Ovary (tissue), 3 donors: ENCODE measurements at regions not wholly inside any gene's neighbourhood (a gene's known extent, or its start where the extent isn't known, plus 50 kb on each side); places are given as distances from the start of the nearest gene placed in this dataset.

Experiments used
- CTCF ChIP-seq, 3 donors: fragments of 450-650 bp in 2 of 3; fragments of 200-600 bp in 1 of 3; IDR thresholded peaks; one replicate each; pipeline versions ENCODE4 v1.5.1 to v1.8.0; 2016 to 2022; ENCODE audit warnings: antibody characterized with exemption in 3 of 3, mild to moderate bottlenecking in 1 of 3
- EP300 ChIP-seq: sonication (generic); formaldehyde crosslinking; IDR thresholded peaks from one replicate; pipeline ENCODE4 v1.6.1; 2017; ENCODE audit warnings: antibody characterized with exemption
- POLR2A ChIP-seq: fragments of 450-650 bp; IDR thresholded peaks from one replicate; pipeline ENCODE4 v1.6.1; 2017; ENCODE audit warnings: antibody characterized with exemption, mild to moderate bottlenecking, moderate library complexity
- donor health status: DM: no; HTN: no; CAD: no.

GRCh38 chr12:107379852-107380567, 286.7 kb upstream of the CRY1 start:
- TF ChIP-seq CTCF (IDR thresholded peaks at IDR 0.05) (no peak), POLR2A (no peak), EP300 (no peak)
